A673 (cell line): ENCODE measurements at regions not wholly inside any gene's neighbourhood (a gene's known extent, or its start where the extent isn't known, plus 50 kb on each side); places are given as distances from the start of the nearest gene placed in this dataset.

Source experiments
- EZH2 ChIP-seq: fragments of 200-600 bp; sonication (generic); IDR thresholded peaks from 2 replicates; pipeline ENCODE4 v1.6.1; 2017; ENCODE audit warnings: borderline replicate concordance, low read depth, mild to moderate bottlenecking, mixed read lengths, antibody characterized with exemption, low read length; ENCODE audit not compliant: poor library complexity, severe bottlenecking
- TF ChIP-seq, protein P1 (sequence below): fragments of 300-800, 200-600 bp; sonication (generic); conservative IDR thresholded peaks from 2 replicates; pipeline ENCODE4 v1.5.1; 2017; ENCODE audit warnings: low read depth, mild to moderate bottlenecking, antibody characterized with exemption, low read length, moderate library complexity, mixed read lengths

- TF ChIP-seq, protein P1, sequence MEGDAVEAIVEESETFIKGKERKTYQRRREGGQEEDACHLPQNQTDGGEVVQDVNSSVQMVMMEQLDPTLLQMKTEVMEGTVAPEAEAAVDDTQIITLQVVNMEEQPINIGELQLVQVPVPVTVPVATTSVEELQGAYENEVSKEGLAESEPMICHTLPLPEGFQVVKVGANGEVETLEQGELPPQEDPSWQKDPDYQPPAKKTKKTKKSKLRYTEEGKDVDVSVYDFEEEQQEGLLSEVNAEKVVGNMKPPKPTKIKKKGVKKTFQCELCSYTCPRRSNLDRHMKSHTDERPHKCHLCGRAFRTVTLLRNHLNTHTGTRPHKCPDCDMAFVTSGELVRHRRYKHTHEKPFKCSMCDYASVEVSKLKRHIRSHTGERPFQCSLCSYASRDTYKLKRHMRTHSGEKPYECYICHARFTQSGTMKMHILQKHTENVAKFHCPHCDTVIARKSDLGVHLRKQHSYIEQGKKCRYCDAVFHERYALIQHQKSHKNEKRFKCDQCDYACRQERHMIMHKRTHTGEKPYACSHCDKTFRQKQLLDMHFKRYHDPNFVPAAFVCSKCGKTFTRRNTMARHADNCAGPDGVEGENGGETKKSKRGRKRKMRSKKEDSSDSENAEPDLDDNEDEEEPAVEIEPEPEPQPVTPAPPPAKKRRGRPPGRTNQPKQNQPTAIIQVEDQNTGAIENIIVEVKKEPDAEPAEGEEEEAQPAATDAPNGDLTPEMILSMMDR = no peak
- TF ChIP-seq EZH2 = no peak
Observed at GRCh38 chr10:111784946-111785465, 398.6 kb downstream of the GPAM start.
